ENCODE measurements at regions not wholly inside any gene's neighbourhood (a gene's known extent, or its start where the extent isn't known, plus 50 kb on each side); places are given as distances from the start of the nearest gene placed in this dataset.

GRCh38 chr3:31438742-31439141, 94.0 kb upstream of the STT3B start:
- TF ChIP-seq CTCF (conservative IDR thresholded peaks at IDR 0.05; ENCODE audit: low read length) (no peak), EZH2phosphoT487 (IDR thresholded peaks at IDR 0.05; ENCODE audit: borderline replicate concordance) (no peak)

All from Loucy (cell line).